Testis (tissue), 2 donors: ENCODE measurements at regions not wholly inside any gene's neighbourhood (a gene's known extent, or its start where the extent isn't known, plus 50 kb on each side); places are given as distances from the start of the nearest gene placed in this dataset.

Experiments
- DNase-seq: peaks from one replicate; pipeline ENCODE4 v3.0.0-alpha.2; 2019
- H3K27ac ChIP-seq, 2 donors: fragments of 200-600 bp; sonication (generic); one replicate each; pipeline ENCODE4 v1.5.1; 2019
- H3K27me3 ChIP-seq: fragments of 200-600 bp; sonication (generic); one replicate; pipeline ENCODE4 v1.5.1; 2019
- H3K36me3 ChIP-seq: fragments of 200-600 bp; sonication (generic); one replicate; pipeline ENCODE4 v1.5.1; 2017; ENCODE audit warnings: low read depth; ENCODE audit errors: missing control alignments
- H3K4me1 ChIP-seq: fragments of 200-600 bp; sonication (generic); one replicate; pipeline ENCODE4 v1.5.1; 2019
- H3K4me3 ChIP-seq, 2 donors: fragments of 200-600 bp; sonication (generic); one replicate each; pipeline ENCODE4 v1.5.1; 2017 to 2019
- H3K9me3 ChIP-seq: fragments of 200-600 bp; sonication (generic); one replicate; pipeline ENCODE4 v1.5.1; 2017
- CTCF ChIP-seq, 3 experiments: fragments of 450-650 bp in 2 of 3; fragments of 200-600 bp in 1 of 3; sonication (generic) in 1 of 3; IDR thresholded peaks; one replicate each; pipeline ENCODE4 v1.5.1; 2016 to 2019; ENCODE audit warnings: antibody characterized with exemption in 3 of 3, mild to moderate bottlenecking in 2 of 3, moderate library complexity in 1 of 3
- POLR2A ChIP-seq: fragments of 450-650 bp; IDR thresholded peaks from one replicate; pipeline ENCODE4 v1.6.1; 2017; ENCODE audit warnings: antibody characterized with exemption, mild to moderate bottlenecking, moderate library complexity
- WGBS, 2 donors: methylation state at CpG; one replicate each; pipeline ENCODE4 v1.1.5; 2018; 5-methylcytosine and 5-hydroxymethylcytosine counted together
- intact Hi-C: fragments of 100-400 bp; cut with DNase I; formaldehyde crosslinking; loops from one replicate; pipeline ENCODE4 v1.15.1; 2023; ENCODE audit warnings: low total_unique reads

DNA sequence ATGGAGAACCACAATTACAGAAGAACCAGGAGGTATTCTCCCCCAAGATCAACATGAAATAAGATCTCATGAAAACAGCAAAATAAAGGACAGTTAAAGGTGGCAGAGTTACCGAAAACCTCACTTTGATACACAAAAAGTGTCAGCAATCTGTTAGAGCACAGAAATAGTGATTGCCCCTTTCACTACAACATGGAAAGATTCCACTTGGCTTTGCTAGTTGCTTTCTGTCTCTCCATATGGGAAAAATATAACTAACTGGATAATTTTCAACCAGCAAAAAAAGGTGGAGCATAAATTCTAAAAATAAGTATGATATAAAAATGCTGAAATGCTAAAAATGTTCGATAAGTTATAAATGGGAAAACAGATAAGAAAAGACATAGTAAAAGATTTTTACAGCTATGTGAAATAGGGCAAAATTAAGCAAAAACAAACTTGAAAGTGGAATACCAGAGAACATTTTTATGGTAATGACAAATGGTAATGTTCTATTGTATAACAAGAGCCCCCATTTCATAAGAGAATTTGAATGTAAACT lies 90.2 kb downstream of the GPR85 start:
- Histone ChIP-seq H3K9me3 (no peaks in the 10 kb centered on the region), H3K27ac (no peak overlapping the region), H3K4me1 (no peaks in the 10 kb centered on the region), H3K27me3 (no peaks in the 10 kb centered on the region), H3K4me3 (no peak overlapping the region), H3K36me3 (no peaks in the 10 kb centered on the region)
- 56 to 66% methylated on average over 2 of the region's 2 CpGs for WGBS, 2 donors
- intact Hi-C loops: no loop called here
- TF ChIP-seq POLR2A (no peak), CTCF (IDR thresholded peaks at IDR 0.05) (no peak)
- no peak for DNase-seq

GRCh38 chr7:112995059-112995824 lies 91.4 kb downstream of the GPR85 start:
- Histone ChIP-seq H3K4me1 (no peaks in the 10 kb centered on the region), H3K27me3 (no peaks in the 10 kb centered on the region), H3K36me3 (no peaks in the 10 kb centered on the region), H3K4me3 (no peak overlapping the region), H3K27ac (no peak overlapping the region), H3K9me3 (no peaks in the 10 kb centered on the region)
- intact Hi-C loops: no loop called here
- TF ChIP-seq CTCF (IDR thresholded peaks at IDR 0.05) (no peak), POLR2A (no peak)
- no peak for DNase-seq
- 80 to 90% methylated on average over 3 of the region's 3 CpGs for WGBS, 2 donors

- no peak overlapping the region for H3K27ac ChIP-seq
- intact Hi-C loops: no loop called here
- WGBS, 2 donors: 93 to 95% methylated on average over 3 of the region's 3 CpGs
Measured at GRCh38 chr7:112994656-112995055, 92.0 kb downstream of the GPR85 start.

DNA sequence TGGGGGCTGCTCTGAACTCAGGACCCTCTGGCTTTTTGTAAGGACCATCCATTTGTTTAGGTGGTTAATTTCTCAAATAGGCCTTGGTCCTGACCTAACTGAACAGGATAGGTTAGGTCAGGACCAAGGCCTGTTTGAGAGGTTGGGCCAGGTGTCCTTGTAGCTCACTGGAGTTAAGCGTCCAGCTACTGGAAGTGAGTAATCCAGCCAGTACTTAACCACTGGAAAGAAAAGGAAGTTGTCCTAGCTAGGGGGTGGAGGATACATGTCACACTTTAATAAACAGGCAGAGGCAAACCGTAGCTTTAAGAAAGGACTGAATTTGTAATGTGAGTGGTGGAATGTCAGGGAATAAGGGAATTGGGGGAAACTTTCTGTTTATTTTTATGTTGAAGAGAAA lies 96.0 kb downstream of the GPR85 start:
- intact Hi-C loops: no loop called here
- no peak for TF ChIP-seq CTCF (IDR thresholded peaks at IDR 0.05)
- TF ChIP-seq POLR2A: no peak
- H3K27ac ChIP-seq: no peak overlapping the region
- no peaks in the 10 kb centered on the region for H3K36me3 ChIP-seq
- H3K27me3 ChIP-seq: no peaks in the 10 kb centered on the region
- no peak overlapping the region for H3K4me3 ChIP-seq
- no peaks in the 10 kb centered on the region for H3K4me1 ChIP-seq
- DNase-seq: no peak
- H3K9me3 ChIP-seq: no peaks in the 10 kb centered on the region
- 61 to 74% methylated on average over 2 of the region's 2 CpGs for WGBS, 2 donors

More at GRCh38 chr7:112994656-112995055, 92.0 kb downstream of the GPR85 start:
- TF ChIP-seq POLR2A (no peak), CTCF (IDR thresholded peaks at IDR 0.05) (no peak)
- no peaks in the 10 kb centered on the region for H3K36me3 ChIP-seq
- no peak for DNase-seq
- no peaks in the 10 kb centered on the region for H3K9me3 ChIP-seq
- H3K4me3 ChIP-seq: no peak overlapping the region
- H3K27me3 ChIP-seq: no peaks in the 10 kb centered on the region
- H3K4me1 ChIP-seq: no peaks in the 10 kb centered on the region

GRCh38 chr7:112989531-112989930 lies 97.1 kb downstream of the GPR85 start:
- no peak for DNase-seq
- Histone ChIP-seq H3K4me3 (no peak overlapping the region), H3K9me3 (no peaks in the 10 kb centered on the region), H3K36me3 (no peaks in the 10 kb centered on the region), H3K4me1 (no peaks in the 10 kb centered on the region), H3K27me3 (no peaks in the 10 kb centered on the region), H3K27ac (no peak overlapping the region)
- TF ChIP-seq CTCF (IDR thresholded peaks at IDR 0.05): no peak
- intact Hi-C loops: no loop called here
